NCI-H524 treated with DMSO at 0.1 percent for 48 hours (cell line): ENCODE measurements at regions not wholly inside any gene's neighbourhood (a gene's known extent, or its start where the extent isn't known, plus 50 kb on each side); places are given as distances from the start of the nearest gene placed in this dataset.

Source experiments
- DNase-seq: peaks from one replicate; lab custom pipeline; 2025; lab: John Stamatoyannopoulos, UW

DNA sequence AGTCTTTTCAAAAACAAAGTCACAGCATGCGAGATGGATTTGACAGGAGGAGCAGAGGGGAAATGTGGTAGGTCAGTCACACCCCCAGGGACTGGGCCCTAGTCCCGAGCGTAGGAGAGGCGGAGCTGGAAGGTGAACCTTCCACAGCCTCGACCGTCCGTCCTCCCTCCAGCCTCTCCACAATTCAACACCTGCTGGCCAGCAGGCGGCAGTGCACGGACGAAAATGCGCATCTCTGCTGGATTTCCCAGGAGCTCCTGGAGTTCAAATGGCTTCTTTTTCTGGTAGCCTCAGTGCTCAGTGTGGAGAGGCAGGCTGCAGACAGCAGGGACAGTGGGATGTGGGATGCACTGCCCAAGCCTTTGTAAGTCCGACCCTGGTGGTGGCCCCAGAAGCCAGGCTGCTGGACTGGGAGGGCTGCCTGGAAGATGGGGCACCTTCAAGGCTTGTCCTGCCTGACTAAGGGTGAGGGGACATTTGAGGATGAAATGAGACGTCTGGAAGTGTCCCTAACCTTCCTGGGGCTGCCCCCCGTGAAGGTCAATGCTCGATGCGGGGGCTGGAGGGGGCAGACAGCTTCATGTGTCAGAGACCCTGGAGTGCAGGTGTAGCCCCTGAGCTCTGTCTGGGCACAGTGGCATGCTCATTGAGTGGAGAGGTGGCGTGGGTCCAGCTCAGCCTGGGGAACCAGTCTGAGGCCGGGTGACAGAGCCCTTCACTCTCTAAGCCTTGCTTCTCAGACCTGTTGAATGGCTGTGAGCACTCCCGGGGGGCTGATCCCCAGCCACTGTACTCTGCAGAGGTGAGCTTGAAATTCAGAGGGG, 189.5 kb downstream of the TFCP2L1 start:
- peak; percentile 36 for DNase-seq

GRCh38 chr2:121096611-121097010, 188.4 kb downstream of the TFCP2L1 start:
- DNase-seq = no peak

- DNase-seq = no peak
Measured at GRCh38 chr2:121098556-121098955, 186.4 kb downstream of the TFCP2L1 start.

DNA sequence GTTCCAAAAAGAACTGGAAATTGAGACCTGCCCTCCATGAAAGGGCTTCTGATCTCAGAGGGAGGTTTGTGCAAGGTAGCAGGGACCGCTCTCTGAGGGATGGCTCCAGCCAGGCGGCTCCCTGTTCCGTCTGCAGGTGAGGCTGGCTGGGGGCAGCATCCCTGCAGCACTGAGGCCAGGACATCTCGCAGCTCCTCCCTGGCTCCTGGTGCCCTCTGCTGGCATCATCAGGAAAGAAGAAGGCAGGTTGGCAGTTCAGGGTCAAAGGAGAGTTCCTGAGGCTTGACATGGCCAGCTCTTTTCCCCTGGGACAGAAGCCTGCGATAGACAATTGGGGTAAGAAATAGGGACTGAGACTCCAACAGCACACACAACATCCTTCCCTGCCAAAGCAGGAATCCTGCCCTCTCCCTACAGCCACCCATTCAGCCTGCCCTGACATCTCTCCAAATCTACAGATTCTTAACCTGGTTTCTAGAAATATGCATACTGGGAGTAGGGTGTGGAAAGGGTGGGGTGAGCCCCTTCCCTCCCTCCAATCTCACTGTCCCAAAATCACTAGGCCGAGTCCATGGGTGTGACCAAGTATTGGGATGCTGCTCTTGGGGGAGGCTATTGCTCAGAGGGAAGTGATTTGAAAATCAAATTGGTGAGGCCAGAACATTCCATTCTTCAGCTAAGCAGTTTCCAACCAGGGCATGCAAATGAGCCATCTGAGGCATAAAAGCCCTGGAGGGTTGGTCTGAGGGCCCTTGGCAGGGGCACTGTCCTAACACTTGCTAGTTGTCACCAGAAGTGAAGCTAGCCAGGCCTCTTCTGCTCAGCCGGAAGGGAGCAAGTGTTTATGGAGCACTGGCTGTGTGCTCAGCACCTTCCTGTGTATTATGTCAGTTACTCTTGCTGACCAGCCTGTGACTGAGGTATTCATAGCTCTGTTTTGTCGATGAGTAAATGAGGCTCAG, 185.4 kb downstream of the TFCP2L1 start:
- no peak for DNase-seq

GRCh38 chr2:121101093-121101715, 183.8 kb downstream of the TFCP2L1 start:
- no peak for DNase-seq

GRCh38 chr2:121102941-121103340, 182.1 kb downstream of the TFCP2L1 start:
- DNase-seq = no peak

DNA sequence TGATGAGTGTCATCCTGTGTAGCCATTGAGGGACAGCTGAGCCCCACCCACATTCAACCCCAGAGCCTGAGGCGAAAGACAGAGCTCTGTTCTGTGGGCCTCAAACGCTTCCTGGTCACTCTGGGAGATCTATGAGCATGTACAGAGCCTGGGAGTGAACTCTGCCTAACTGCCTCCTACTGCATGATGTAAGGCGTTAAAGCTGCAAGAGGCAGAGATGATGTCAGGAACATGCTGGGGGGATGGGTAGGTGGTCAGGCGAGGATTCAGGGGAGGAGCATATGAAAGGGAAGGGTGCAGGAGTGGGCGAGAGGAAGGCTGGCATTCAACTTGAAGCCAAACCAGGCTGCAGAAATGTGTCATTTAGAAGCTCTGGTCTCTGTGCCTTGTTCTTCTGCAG, 181.0 kb downstream of the TFCP2L1 start:
- no peak for DNase-seq

DNA sequence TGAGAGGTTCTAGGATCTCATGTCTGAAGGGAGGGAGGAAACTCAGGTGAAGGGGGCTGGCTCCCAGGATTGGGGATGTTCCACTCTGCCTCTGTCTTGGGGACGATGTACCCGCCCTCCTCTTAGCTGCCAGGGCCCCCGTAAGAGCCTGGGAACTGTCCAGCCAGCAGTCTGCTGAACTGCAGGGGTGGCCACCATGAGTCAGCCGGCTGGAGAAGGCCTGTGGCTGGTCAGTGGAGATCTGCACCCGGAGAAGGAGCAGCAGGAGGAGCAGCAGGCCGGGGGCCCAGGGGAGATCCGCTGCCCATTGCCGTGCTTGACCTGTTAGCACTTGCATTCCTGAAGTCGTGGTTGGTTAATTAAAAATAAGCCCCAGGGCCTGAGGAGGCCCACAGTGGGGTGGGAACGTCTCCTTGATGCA, 180.3 kb downstream of the TFCP2L1 start:
- no peak for DNase-seq

- no peak for DNase-seq
Measured at GRCh38 chr2:121110924-121111323, 174.1 kb downstream of the TFCP2L1 start.

DNA sequence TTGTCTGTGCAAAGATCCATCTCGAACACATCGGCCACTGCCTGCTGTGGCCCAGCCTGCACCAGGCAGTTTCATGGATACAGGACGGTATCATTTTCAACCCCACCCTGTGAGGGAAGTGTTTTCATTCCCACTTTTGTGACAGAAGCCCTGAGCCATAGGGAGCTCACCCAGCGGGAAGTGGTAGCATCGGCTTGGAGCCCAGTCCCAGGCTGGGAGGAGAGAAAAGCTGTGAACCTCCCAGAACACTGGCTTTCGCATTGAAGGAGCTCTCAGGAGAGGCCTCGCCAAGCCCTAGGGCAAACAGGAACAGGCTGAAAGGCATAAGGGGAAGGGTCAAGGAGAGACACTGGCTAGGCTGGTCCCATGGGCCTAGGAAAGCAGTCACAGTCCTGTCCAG, 166.1 kb downstream of the TFCP2L1 start:
- no peak for DNase-seq

- no peak for DNase-seq
Measured at GRCh38 chr2:121120411-121120810, 164.6 kb downstream of the TFCP2L1 start.

GRCh38 chr2:121120991-121121390, 164.0 kb downstream of the TFCP2L1 start:
- DNase-seq = no peak

DNA sequence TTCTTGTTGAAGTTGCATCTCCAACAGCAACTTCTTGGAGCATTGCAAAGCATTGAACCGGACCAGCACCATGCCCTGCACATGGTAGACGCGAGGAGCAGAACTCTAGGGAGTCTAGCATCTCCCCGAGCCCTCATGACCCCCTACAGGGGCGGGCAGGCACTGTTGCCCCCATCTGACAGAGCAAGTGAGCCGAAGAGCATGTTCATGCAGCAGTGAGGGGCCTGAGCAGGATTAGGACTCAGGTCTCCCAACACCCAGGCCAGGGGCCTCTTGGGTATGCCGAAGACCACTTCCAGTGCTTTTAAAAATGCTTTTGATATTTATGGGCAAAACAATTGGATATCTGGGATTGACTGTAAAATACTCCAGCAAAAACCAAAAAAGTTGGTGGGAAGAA, 163.3 kb downstream of the TFCP2L1 start:
- DNase-seq = no peak

DNA sequence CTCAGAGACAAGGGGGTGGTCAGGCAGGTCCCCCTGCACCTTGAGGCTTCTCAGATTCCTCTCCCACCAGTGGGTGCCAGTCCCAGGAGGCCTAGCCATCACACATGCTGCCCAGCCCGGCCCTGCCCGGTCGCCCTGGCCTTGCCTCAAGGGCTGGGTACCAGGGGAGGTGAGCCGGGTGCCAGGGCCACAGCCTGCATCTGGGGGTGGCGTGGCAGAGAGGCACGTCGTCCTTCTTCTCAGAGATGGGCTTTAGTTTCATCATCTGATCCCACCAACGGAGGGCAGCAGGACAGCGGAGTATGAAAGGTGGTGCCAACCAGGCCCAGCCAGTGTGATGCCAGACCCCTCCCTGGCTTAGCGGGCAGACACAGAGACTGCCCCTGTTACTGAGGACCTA, 161.7 kb downstream of the TFCP2L1 start:
- no peak for DNase-seq

DNA sequence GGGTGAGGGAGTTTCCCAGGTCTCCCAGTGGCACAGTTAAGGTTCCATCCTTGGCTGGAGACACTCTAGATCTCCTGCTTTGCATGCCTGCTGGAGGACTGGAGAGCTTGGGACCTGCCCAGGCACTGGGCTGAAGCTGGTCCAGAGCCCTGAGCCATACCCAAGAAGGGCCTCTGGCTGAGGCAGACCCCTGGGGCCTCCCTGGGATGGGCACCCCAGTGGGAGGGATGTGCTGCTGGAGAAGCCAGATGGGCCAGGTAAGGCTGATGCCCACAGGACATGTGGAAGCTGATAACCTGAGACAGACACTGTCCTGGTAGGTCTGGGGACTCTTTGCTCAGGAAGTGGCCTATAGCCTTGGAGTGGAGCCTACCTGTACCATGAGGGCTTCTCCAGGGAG, 160.7 kb downstream of the TFCP2L1 start:
- DNase-seq = no peak

DNA sequence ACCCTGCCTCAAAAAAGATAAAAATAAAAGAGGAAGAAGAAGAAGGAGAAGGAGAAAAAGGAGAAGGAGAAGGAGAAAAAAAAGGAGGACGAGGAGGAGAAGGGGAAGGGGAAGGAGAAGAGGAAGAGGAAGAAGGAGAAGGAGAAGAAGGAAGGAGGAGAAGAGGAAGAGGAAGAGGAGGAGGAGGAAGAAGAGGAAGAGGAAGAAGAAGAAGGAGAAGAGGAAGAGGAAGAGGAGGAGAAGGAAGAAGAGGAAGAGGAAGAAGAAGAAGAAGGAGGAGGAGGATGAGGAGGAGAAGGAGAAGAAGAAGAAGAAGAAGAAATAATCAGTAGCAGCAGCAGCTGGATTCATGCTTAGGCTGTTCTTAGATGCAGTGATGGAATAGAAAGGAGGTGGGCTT, 159.7 kb downstream of the TFCP2L1 start:
- no peak for DNase-seq

GRCh38 chr2:121128741-121129659, 156.0 kb downstream of the TFCP2L1 start:
- DNase-seq = no peak

DNA sequence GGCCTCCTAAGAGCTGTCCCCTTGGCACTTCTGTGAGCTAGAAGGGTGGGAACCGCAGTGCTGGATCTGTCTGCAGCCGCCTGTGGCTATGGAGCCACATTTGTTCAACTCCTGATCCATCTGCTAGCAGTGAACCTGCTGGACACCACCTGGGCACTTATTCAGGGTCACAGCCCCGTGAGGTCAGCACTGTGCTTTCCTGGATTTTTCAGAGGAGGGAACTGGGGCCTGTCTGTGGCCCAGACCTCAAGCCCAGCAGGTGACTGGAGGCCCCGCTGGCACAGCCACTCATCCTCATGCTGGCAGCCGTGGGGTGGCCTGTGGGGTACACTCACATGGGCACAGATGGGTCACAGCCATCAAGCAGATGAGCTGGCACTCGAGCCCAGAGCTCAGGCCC, 155.3 kb downstream of the TFCP2L1 start:
- no peak for DNase-seq

- peak; percentile 20 for DNase-seq
Measured at GRCh38 chr2:121130301-121130850, 154.6 kb downstream of the TFCP2L1 start.

DNA sequence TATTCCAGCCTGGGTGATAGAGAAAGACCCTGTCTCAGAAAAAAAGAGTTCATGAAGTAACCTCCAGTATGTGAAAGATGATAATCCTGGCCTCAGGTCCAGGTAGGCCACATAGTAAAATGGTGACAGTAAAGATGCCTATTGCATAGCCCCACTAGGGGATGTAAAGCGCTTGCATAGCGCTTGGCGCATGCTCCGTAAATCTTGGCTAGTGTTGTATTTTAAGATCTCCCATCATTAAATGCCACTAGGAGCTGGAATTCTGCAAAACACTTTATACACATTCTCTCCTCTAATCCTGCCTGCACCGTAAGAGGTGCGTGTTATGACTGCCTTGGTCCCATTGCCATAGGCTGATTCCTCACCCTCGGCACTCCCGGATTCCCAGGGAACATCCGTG, 153.6 kb downstream of the TFCP2L1 start:
- DNase-seq = no peak
